Bronchial epithelial cell (primary cell): ENCODE measurements at regions not wholly inside any gene's neighbourhood (a gene's known extent, or its start where the extent isn't known, plus 50 kb on each side); places are given as distances from the start of the nearest gene placed in this dataset.

ENCODE experiments used
- DNase-seq: peaks from one replicate; pipeline ENCODE4 v3.0.0-alpha.2; 2010; ENCODE audit warnings: low read depth
- FAIRE-seq: peaks from 2 replicates; lab custom pipeline; 2011; peaks lifted over from hg19 to GRCh38; lab: Jason Lieb, UNC
- H3K27me3 ChIP-seq: 2 replicates; pipeline ENCODE4 v1.5.1; 2011; ENCODE audit warnings: low read length; ENCODE audit not compliant: control insufficient read depth, insufficient read depth
- H3K36me3 ChIP-seq: 2 replicates; pipeline ENCODE4 v1.5.1; 2011; ENCODE audit warnings: low read length; ENCODE audit not compliant: control insufficient read depth, insufficient read depth
- H3K4me3 ChIP-seq: 2 replicates; pipeline ENCODE4 v1.5.1; 2011; ENCODE audit warnings: mild to moderate bottlenecking, low read depth, low read length, control low read depth
- CTCF ChIP-seq: IDR thresholded peaks from 2 replicates; pipeline ENCODE4 v1.5.1; 2011; ENCODE audit warnings: mild to moderate bottlenecking, moderate library complexity, low read length, control low read depth, inconsistent platforms; ENCODE audit not compliant: insufficient read depth, severe bottlenecking

- H3K27me3 ChIP-seq, result no peaks in the 10 kb centered on the region
- H3K36me3 ChIP-seq, result no peaks in the 10 kb centered on the region
- TF ChIP-seq CTCF, result no peak
- DNase-seq, result peak; percentile 78
- FAIRE-seq, result no peak
- H3K4me3 ChIP-seq, result no peak overlapping the region
Observed at GRCh38 chr5:130964231-130965202, 200.5 kb downstream of the HINT1 start.

GRCh38 chr5:130963798-130964197 lies 201.3 kb downstream of the HINT1 start:
- DNase-seq, result peak; percentile 83
- H3K4me3 ChIP-seq, result no peak overlapping the region
- TF ChIP-seq CTCF, result no peak
- H3K27me3 ChIP-seq, result no peaks in the 10 kb centered on the region
- H3K36me3 ChIP-seq, result no peaks in the 10 kb centered on the region
- no peak for FAIRE-seq

- H3K4me3 ChIP-seq, result no peak overlapping the region
- H3K36me3 ChIP-seq, result no peaks in the 10 kb centered on the region
Observed at GRCh38 chr5:130957151-130957550, 207.9 kb downstream of the HINT1 start.

GRCh38 chr5:130955041-130955440 lies 210.0 kb downstream of the HINT1 start:
- no peak overlapping the region for H3K4me3 ChIP-seq
- FAIRE-seq, result no peak
- H3K36me3 ChIP-seq, result no peaks in the 10 kb centered on the region
- no peak for TF ChIP-seq CTCF
- H3K27me3 ChIP-seq, result no peaks in the 10 kb centered on the region
- no peak for DNase-seq

More at GRCh38 chr5:130957151-130957550, 207.9 kb downstream of the HINT1 start:
- DNase-seq (no peak), FAIRE-seq (no peak)
- no peaks in the 10 kb centered on the region for H3K27me3 ChIP-seq
- no peak for TF ChIP-seq CTCF

GRCh38 chr5:130954336-130954735 lies 210.7 kb downstream of the HINT1 start:
- H3K4me3 ChIP-seq, result no peak overlapping the region
- DNase-seq (no peak), FAIRE-seq (no peak)
- no peak for TF ChIP-seq CTCF
- no peaks in the 10 kb centered on the region for H3K36me3 ChIP-seq
- H3K27me3 ChIP-seq, result no peaks in the 10 kb centered on the region
